HPDE6-E6E7 (cell line): ENCODE measurements at regions not wholly inside any gene's neighbourhood (a gene's known extent, or its start where the extent isn't known, plus 50 kb on each side); places are given as distances from the start of the nearest gene placed in this dataset.
"Not testable (repeated sequence)": the region's sequence is repeated elsewhere in the genome, so short reads cannot be mapped to it uniquely, and the experiment has no call there.

Experiments
- DNase-seq: peaks from one replicate; pipeline ENCODE4 v3.0.0; 2011; ENCODE audit warnings: missing footprints; ENCODE audit errors: extremely low spot score

DNA sequence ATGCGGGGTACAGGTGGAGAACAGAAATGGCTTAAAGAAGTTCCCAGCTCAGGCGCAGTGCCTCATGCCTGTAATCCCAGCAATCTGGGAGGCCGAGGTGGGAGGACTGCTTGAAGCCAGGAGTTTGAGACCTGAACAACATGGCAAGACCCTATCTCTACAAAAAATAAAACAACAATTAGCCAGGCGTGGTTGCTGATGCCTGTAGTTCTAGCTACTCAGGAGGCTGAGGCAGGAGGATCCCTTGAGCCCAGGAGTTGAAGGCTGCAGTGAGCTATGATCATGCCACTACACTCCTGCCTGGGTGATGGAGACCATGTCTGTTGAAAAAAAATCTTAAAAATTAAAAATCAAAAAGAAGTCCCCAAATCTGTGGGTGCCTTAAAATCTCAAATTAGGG is 228.3 kb upstream of the WSB1 start:
- DNase-seq = no peak

DNA sequence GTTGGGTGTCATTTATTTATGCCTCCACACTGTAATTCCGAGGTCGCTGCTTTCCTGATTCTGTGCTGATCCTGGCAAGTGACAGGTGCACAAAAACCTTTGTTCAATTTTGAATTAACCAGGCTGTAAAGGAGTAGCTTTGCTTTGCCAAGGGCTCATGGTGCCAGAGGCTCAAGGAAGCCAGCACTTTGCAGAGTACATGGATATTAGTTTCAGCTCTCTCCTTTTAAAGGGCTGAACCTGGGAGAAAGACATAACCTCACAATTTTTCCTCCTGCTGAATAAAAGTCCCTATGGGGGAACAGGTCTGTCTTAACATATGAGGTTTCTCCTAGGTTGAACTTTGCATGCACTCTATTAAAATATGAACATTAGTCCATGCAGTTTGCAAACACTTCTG is 227.6 kb upstream of the WSB1 start:
- no peak for DNase-seq

DNA sequence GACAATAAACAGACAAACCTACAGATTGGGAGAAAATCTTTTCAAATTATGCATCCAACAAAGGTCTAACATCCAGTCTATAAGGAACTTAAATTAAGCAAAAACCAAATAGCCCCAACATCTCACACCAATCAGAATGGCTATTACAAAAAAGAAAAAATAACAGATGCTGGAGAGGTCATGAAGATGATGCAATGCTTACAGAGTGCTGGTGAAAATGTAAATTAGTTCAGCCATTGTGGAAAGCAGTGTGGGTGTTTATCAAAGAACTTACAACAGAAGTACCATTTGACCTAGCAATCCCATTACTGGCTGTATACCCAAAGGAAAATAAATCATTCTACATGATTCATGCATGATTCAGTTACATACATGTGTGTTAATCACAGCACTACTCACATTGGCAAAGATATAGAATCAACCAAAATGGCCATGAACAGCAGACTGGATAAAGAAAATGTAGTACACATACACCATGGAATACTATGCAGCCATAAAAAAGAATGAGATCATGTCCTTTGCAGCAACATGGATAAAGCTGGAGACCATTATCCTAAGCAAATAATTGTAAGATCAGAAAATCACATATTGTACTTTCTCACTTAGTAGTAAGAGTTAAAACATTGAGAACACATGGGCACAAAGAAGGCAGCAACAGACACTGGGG is 223.9 kb upstream of the WSB1 start:
- no peak for DNase-seq

DNA sequence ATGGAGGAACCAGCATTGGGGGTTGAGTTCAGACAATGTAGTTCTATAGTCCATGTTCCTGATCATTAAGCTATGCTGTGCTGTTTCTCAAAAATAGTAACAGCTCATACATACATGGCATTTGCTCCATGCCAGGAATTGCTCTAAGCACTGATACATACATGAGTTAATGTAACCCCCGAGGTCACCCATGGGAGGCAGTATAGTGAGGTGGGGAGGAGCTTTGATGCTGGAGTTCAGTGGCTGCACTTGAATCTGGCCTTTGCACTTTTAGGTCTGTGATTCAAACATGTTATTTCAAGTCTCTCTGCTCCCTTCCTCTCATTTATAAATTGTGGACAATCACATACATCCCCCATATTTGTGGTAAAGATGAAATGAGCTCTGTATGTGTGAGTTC is 223.1 kb upstream of the WSB1 start:
- no peak for DNase-seq

DNA sequence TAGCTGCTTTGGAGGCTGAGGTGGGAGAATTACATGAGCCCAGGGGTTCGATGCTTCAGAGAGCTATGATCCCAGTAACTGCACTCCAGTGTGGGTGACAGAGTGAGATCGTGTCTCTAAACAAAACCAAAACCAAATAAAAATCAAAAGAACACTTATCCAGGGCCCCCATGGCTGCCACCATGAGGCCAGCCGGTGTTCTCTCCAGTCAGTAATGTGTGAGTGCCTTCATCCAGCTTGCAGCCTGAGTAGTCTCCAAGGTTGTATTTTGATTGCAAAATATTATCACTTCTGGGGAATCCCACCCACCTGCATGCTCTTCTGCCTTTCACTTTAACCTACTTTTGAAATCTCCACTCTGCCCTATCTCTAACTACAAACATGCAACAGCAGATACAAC is 221.0 kb upstream of the WSB1 start:
- no peak for DNase-seq

DNA sequence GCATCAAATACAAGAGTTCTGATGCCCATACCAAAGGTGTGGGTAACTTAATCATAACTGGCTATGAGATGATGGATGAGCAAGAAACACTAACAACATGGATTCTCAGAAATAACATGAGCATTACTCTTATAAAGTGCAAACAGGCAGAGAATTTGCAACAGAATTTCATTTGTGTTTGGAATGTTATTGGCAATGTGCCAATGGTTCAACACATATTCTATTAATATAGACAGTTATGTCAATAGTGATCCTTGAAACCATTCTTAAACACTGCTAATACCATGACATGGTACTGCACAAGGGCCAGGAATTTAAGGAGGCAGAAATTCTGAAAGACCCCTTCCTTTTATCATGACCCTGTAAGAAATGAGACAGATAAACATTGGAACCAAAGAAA is 217.1 kb upstream of the WSB1 start:
- no peak for DNase-seq

DNA sequence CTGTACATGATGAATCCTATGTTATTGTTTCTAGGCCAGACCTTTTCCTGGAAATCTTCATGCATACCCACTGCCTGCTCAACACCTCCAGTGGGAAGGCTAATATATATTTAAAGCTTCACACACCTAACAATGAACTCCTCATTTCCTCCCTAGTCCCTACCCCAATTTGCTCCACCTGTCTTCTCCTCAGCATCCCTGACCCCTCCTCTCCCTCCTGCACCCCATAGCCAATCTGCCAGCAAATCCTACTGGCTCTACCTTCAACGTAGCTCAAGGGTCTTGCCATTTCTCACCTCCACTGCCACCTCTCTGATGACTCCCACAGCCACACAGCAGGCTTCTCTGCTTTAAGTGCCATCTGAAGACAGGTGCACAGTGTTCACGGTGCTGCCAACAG is 215.6 kb upstream of the WSB1 start:
- DNase-seq = no peak

DNA sequence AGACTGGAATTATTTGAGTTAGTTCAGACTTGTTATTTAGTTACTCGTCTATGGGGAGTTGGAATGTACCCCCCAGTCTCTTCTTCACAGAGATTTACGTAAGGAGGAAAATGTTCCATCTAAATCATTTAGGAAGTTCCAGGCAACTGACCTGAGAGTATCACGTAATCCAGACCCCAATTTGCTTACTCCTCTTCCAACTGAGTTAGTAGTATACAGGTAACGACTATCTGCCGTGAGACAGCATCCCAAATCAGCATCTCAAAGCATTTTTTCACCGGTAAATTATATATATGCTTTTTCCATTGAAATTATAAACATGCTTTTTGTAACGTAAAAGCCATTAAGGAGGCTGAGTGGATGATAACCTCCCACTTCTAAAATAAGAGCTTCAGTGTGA is 214.3 kb upstream of the WSB1 start:
- no peak for DNase-seq

DNA sequence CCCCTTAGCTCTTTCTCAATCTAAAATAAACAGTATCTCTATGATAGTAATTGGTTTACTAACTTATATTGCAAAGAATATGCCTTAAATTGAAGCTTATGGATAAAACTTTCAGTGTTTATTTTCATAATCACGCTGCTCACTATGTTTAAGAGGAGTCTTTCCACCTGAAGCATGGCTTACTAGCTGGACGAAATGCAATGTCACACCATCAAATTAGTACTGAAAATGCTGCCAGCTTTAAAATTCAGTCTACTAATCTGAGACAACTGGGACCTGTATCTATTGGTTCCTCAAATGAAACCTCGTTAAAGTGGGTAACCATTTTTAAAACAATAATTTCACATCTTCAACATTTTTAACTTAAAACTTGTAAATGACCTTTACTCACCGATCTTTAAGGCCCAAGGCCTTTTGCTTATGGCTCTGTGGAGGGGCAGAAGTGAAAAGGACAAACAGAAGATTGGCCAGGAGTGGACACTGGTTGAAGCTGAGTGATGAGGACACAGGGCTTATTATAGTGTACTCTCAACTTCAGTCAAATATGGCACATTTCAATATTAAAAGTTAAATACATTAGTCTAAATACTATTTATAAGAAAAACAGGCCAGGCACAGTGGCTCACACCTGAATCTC is 212.8 kb upstream of the WSB1 start:
- DNase-seq = no peak

DNA sequence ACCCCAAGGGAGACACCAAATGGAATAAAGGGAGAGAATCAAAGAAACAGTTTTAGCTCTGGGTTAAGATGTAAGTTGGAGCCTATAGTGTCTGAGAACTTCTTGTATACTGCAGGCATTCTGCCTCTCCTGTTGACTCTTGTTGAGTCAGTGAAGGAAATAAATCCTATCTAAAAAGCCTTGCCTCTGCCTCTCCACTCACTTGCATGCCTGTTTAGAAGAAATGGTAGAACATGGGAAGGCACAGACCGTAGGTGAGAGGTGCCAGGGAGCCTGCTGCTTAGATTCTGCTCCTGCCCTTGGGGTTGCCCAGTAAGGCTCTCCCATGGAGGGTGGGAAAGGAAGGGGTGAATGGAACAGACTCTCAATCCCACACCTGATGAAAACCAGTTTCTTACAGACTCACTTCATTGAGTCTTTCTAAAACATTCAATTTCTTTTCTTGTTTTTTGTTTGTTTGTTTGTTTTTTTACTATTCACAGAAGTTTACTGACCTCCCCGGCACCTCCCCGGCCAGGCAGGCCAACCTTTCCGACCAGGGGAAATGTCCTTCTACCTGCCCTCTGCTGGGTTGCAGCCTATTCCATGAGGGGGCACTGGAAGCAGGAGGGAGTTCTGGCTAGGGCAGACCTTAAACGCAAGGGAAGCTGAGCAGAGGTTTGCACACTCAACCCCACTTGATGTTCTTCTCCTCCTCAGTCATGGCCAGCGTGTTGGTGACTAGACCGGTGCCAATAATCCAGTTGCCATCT is 211.7 kb upstream of the WSB1 start:
- no peak for DNase-seq

DNA sequence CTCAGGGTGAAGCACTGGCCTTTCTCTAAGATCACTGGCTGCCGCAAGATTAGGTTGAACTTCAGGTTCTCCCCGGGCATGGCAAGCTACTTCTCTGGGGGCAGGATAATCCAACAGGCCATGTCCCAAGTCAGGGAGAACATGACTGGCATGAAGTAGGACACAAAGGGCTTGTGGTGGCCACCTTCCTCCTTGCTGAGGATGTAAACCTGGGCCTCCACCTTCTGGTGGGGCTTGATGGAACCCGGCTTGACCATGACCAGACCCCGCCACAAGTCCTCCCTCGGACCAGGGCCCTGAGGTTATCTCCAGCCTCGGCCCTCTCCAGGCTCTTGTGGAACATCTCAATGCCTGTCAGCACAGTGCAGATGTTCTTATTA is 211.1 kb upstream of the WSB1 start:
- no peak for DNase-seq

DNA sequence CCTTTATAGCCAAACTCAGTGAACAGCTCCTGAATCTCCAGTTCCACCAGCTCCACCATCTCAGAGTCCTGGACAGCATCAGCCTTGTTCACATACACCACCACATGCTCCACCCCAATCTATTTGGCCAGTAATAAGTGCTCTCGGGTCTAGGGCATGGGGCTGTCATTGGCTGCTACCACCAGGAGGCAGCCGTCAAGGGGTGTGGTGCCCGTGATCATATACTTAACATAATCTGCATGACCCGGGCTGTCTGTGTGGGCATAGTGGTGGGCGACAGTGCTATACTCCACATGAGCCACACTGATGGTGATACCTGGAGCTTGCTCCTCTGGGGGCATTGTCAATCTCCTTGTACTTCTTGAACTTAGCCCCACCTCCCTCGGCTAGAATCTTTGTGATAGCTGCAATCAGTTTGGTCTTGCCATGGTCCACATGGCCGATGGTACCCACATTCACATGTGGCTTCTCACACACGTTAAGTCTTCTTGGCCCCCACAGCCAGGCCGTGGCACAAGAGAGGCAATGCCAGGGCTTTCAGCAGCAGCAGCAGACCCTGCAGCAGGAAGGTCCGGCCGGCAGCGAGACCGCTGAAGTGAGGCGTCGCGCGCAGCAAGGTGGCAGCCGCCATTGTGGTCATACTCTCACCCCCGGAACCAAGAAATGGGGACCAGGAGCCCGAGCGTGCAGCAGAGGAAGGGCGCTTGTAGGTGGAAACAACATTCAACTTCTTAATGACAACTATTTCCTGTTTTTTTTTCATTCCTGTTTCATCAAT is 210.3 kb upstream of the WSB1 start:
- no peak for DNase-seq

DNA sequence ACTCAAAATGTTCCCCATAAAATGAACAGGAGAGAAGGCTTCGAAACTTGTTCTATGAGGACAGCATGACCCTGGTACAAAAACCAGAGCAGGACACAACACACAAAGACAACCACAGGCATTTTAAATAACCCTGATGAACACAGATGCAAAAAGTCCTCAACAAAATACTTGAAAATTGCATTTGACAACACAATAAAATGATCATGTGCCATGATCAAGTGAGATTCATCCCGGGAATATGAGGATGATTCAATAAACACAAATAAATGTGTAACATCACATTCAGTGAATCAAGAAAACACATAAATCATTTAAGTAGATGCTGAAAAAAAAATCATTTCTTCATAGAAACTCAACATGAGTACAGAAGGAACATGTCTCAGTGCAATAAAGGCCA is 208.4 kb upstream of the WSB1 start:
- DNase-seq = no peak

DNA sequence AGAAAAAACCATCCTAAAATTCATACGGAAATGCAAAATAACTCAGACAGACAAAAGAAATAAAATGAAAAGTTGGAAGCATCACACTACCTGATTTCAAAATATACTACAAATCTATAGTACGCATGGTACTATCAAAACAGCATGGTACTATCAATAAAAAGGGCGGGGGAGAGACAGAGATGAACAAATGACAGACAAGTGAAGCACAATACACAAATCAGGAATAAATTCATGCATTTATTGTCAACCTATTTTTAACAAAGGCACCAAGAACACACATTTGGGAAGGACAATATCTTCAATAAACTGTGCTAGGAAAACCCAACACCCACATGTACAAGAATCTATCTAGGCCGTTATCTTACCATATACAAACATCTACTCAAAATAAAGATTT is 207.4 kb upstream of the WSB1 start:
- DNase-seq = no peak

DNA sequence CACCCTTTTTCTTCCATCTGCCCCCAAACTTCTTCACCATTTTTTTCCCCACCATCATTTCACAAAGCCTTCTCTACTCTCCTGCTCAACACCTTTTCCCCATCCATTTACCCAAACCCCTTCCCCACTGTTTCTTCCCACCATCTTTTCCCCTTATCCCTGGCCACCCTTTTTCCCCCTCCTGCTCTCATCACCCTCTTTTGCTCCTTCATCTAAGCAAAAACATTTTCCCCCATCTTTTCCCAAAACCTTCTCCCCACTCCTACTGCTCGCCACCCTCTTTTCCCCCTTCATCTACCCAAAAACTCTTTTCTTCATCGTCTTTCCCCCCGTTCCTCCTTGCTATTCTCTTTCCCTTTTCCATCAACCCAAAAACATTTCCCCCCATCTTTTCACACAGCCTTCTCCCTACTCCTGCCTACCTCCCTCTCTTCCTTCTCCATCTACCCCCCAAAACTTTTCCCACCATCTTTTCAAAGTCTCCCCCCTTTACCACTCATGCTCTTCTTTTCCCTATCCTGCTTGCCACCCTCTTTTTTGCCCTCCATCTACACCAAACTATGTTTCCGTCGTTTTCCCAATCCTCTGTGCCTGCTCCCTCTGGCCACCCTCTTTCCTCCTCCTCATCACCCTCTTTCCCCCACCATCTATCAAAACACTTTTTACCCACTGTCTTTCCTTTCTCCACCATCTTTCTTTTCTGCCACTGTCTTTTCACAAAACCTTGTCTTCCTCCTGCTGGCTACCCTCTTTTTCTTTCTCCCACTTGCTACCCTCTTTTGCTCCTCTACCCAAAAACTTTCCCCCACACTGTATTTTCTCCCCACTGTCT is 205.8 kb upstream of the WSB1 start:
- DNase-seq = no peak

DNA sequence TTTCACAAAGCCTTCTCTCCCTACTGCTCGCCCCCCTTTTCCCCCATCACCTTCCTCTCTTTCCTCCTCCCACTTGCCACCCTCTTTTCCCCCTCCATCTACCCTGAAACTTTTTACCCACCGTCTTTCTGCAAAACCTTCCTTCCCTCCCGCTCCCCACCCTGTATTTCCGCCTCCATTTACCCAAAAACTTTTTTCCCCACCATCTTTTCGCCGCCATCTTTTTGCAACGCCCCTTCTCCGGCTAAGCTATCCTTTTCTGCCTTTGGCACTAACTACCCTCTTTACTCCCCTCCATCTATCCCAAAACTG is 205.2 kb upstream of the WSB1 start:
- no peak for DNase-seq

DNA sequence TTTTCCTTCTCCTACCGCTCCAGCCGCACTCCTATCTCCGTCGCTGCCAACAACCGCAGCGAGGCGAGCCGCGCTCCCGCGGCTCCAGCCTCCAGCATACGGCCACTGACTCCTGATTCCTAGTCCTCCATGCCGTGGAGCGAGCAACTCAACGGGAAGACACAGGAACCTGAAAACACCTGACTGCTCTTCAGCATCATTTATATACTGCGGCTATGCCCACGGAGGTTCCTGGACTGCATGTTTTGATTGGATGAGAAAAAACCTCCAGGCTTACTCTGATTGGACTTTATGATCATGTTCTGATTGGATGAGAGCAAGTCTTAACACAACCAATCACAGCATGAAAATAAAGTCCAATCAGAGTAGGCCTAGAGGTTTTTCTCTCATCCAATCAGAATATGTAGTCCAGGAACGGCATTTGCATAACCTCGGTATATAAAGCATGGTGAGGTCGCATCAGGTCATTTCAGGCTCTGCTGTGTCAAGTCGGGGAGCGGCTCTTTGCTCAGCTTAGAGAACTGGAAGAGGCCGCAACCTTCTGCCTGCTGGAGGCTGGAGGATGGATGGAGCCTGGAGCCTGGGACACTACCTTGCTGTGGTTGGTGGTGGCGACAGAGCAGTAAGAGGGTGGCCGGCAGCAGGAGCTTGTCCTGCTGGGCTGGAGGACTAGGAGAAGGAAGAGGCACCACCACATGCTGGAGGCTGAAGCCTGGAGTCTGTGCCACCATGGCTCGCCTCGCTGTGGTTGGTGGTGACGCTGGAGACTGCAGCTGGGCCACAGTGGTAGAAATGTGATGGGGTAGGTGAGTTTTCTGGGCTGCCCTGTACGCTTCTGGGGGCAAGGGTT is 204.6 kb upstream of the WSB1 start:
- not testable (repeated sequence) for DNase-seq

DNA sequence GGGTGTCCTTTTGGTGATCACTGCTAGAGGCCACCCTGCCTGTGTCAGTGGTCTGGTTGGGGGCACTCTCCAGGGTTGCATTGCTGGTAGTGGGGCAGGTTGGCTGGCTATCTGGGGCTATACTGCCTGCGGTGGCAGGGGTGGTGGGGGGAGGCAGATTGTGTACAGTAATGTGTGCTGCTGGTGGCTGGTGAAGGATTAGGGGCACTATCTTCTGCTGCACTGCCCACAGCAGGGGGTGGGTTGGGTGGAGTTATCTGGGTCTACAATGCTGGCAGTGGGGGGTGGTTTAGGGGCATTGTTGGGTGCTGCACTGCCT is 204.0 kb upstream of the WSB1 start:
- no peak for DNase-seq

DNA sequence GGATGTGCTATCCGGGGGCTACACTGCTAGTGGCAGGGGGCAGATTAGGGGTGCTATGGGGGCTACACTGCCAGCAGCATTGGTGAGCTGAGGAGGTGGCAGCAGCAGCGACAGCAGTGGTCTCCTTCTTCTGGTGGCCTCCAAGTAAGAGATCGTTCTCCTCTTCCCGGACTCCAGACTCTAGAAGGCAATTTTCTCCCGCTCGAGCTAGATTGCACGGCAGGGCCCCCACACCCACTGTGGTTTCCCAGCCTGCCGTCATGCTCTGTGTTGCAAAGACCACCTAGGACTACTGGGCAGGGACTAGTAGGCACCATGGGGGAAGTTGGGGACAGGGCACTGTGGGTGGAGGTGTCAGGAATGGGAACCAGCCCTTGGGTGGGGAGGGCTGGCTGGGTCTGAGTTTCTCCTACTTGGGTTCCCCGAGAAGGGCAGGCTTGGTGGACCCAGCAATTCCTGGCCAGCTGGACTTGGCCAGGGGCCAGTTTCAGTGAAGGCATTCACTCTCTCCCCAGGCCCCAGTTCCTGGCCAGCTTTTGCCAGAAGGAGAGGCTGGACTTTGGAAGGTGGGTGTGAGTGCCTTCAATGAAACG is 203.4 kb upstream of the WSB1 start:
- DNase-seq = not testable (repeated sequence)

DNA sequence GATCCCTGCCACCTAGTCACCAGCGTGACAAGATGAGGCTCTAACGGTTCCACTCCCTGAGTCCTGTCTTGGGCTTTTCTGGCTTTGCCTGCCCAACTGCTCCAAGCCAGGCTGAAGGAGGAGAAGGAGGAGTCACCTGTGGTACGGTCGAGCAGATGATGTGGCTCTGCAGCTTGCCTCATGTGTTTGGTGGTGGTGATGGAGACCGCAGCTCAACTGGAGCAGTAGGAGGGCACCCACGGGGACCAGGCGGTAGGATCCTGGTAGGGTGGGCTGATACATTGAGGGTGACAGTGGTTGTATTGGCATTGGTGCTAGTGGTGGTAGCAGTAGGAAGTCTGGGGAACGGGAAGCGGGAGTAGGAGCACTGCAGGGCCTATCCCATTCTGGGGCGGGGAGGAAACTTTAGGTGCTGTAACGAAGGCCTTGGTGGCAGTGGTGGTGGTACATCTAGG is 202.8 kb upstream of the WSB1 start:
- no peak for DNase-seq

DNA sequence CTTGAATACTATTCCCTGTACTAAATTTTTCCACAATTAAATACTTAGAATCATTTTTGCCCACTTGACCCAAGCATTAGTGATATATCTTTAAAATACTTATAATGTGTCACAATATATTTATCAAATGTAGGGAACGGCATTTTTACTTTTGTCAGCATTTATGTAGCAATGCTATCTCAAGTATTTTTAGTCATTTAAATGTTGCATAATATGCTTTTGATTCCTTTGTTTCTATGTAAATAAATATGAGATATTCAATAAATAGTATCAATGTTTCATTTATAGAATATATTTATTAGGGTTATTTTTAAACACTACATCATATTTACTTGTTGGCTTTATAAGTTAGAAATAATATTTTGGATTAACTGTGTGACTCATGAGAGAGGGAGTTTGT is 199.7 kb upstream of the WSB1 start:
- not testable (repeated sequence) for DNase-seq
